ENCODE measurements at regions not wholly inside any gene's neighbourhood (a gene's known extent, or its start where the extent isn't known, plus 50 kb on each side); places are given as distances from the start of the nearest gene placed in this dataset.

- H3K27ac ChIP-seq = no peak overlapping the region
- TF ChIP-seq ZFX (IDR thresholded peaks at IDR 0.05; ENCODE audit: borderline replicate concordance) (no peak), CTCF (IDR thresholded peaks at IDR 0.05) (no peak)
These were observed 97.6 kb downstream of the NAV1 start for GRCh38 chr1:201636510-201636971.

- H3K27ac ChIP-seq = no peak overlapping the region
- TF ChIP-seq ZFX (IDR thresholded peaks at IDR 0.05; ENCODE audit: borderline replicate concordance) (no peak), CTCF (IDR thresholded peaks at IDR 0.05) (no peak)
These were observed 98.6 kb downstream of the NAV1 start for GRCh38 chr1:201637282-201638079.

GRCh38 chr1:201639391-201639790 is 100.5 kb downstream of the NAV1 start:
- TF ChIP-seq CTCF (IDR thresholded peaks at IDR 0.05) (no peak), ZFX (IDR thresholded peaks at IDR 0.05; ENCODE audit: borderline replicate concordance) (no peak)
- no peak overlapping the region for H3K27ac ChIP-seq

DNA sequence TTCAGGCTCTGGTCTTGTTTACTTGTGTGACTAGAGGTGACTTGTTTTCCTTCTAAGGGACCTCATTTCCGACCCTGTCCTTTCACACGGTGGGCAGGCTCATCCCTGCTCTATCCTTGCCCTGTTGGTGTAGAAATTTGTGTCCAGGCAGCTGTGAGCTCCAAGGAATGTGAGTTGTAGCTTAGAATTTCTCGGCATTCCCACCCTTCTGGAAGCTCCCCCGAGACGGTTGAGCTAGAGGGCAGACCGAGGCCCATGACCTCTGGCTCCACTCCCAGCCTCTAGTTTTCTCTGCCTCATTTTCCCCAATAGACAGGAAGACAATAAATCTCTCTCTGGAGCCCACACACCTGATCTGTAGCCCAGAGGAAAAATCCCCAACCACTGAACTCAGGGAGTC is 100.9 kb downstream of the NAV1 start:
- TF ChIP-seq ZFX (IDR thresholded peaks at IDR 0.05; ENCODE audit: borderline replicate concordance) (no peak), CTCF (IDR thresholded peaks at IDR 0.05) (no peak)
- H3K27ac ChIP-seq = no peak overlapping the region

- TF ChIP-seq CTCF (IDR thresholded peaks at IDR 0.05) (no peak), ZFX (IDR thresholded peaks at IDR 0.05; ENCODE audit: borderline replicate concordance) (no peak)
- H3K27ac ChIP-seq = no peak overlapping the region
These were observed 101.7 kb downstream of the NAV1 start for GRCh38 chr1:201640624-201641023.

GRCh38 chr1:201641524-201642253 is 102.8 kb downstream of the NAV1 start:
- no peak overlapping the region for H3K27ac ChIP-seq
- TF ChIP-seq CTCF (IDR thresholded peaks at IDR 0.05) = no peak
- no peak for TF ChIP-seq ZFX (IDR thresholded peaks at IDR 0.05; ENCODE audit: borderline replicate concordance)

- no peak overlapping the region for H3K27ac ChIP-seq
These were observed 104.8 kb downstream of the NAV1 start for GRCh38 chr1:201643835-201644104.

More at GRCh38 chr1:201643835-201644104, 104.8 kb downstream of the NAV1 start:
- TF ChIP-seq ZFX (IDR thresholded peaks at IDR 0.05; ENCODE audit: borderline replicate concordance) (no peak), CTCF (IDR thresholded peaks at IDR 0.05) (no peak)

Data from 22Rv1 (cell line).